ENCODE measurements at regions not wholly inside any gene's neighbourhood (a gene's known extent, or its start where the extent isn't known, plus 50 kb on each side); places are given as distances from the start of the nearest gene placed in this dataset.

DNA sequence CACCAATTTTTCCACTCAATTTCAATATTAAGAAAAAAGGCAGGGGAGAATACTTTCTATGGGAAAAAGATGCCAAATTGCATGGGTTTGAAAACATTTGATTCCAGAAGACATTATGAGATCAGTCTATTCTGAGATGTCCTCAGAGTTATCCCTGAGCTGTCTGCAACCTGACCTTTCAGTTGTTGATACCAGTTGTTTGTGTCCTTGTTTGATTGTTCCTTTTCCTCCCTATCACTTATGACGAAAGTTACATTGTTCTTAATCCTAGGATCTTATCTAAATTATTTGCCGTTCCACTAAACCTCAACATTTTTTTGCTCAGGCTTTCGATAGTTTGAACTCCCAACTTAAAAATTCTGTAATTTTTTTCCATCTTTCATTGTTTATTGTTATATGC, 336.3 kb upstream of the NOVA1 start:
- DNase-seq (ENCODE audit: low read depth in 4 of 6, low spot score in 6 of 6), result no peak
- H3K9me3 ChIP-seq (ENCODE audit: control insufficient read depth, insufficient read depth, low read length), result no peaks in the 10 kb centered on the region
- no peaks in the 10 kb centered on the region for H3K4me1 ChIP-seq (ENCODE audit: control insufficient read depth, insufficient read depth, low read length)
- no peak overlapping the region for H3K27ac ChIP-seq (ENCODE audit: low read depth, low read length)
- H3K4me3 ChIP-seq (ENCODE audit: low read depth, low read length), result no peak overlapping the region
- WGBS (ENCODE audit: insufficient coverage), result no CpG with 5 or more reads among the region's 3 CpGs
- no peaks in the 10 kb centered on the region for H3K36me3 ChIP-seq (ENCODE audit: control insufficient read depth, insufficient read depth, low read length)
- no peaks in the 10 kb centered on the region for H3K27me3 ChIP-seq (ENCODE audit: control insufficient read depth, insufficient read depth, low read length)

DNA sequence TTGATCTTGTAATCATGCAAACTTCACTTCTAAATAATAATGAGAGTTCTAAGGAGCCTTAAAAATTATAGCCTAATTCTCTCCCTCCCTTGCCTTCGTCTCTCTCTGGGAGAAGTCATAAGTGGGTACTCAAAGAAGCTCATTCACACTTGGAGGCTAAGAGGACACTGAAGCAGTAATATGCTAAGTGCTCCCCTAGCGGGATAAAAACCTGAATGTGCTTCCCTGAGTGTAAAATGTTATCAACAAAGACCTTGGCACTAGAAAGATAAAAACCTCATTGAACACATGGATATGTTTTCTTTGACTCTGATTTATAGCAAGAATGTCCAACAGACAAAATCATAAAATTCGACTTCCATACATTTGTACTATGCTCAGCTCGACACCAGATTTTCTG, 337.9 kb upstream of the NOVA1 start:
- peak in 1 of 6 donors; percentile 25 for DNase-seq (ENCODE audit: low read depth in 4 of 6, low spot score in 6 of 6)
- no peak overlapping the region for H3K4me3 ChIP-seq (ENCODE audit: low read depth, low read length)
- WGBS (ENCODE audit: insufficient coverage), result no CpG with 5 or more reads among the region's 4 CpGs
- H3K36me3 ChIP-seq (ENCODE audit: control insufficient read depth, insufficient read depth, low read length), result no peaks in the 10 kb centered on the region
- no peaks in the 10 kb centered on the region for H3K9me3 ChIP-seq (ENCODE audit: control insufficient read depth, insufficient read depth, low read length)
- no peaks in the 10 kb centered on the region for H3K27me3 ChIP-seq (ENCODE audit: control insufficient read depth, insufficient read depth, low read length)
- H3K27ac ChIP-seq (ENCODE audit: low read depth, low read length), result no peak overlapping the region
- no peaks in the 10 kb centered on the region for H3K4me1 ChIP-seq (ENCODE audit: control insufficient read depth, insufficient read depth, low read length)

DNA sequence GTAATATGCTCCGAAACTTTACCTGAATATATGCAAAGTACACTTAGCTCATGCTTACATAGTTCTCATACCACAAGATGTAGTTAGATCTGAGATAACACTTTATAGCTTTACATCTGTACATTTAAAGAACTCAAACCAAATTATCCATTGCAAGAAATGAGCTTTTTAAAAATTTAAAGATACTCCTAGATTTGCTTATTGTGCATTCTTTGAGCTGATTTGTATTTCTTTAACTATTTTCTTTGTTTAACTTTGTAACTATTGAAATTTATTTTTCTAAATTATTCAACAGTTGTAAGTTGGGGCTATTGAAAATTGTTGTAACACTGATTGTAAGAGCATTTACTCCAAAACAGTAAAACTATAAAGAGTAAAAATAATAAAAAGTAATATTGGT, 340.2 kb upstream of the NOVA1 start:
- DNase-seq (ENCODE audit: low read depth in 4 of 6, low spot score in 6 of 6), result no peak
- H3K9me3 ChIP-seq (ENCODE audit: control insufficient read depth, insufficient read depth, low read length), result no peaks in the 10 kb centered on the region
- no peak overlapping the region for H3K4me3 ChIP-seq (ENCODE audit: low read depth, low read length)
- H3K36me3 ChIP-seq (ENCODE audit: control insufficient read depth, insufficient read depth, low read length), result no peaks in the 10 kb centered on the region
- H3K27ac ChIP-seq (ENCODE audit: low read depth, low read length), result no peak overlapping the region
- WGBS (ENCODE audit: insufficient coverage), result no CpG with 5 or more reads among the region's 1 CpG
- H3K4me1 ChIP-seq (ENCODE audit: control insufficient read depth, insufficient read depth, low read length), result no peaks in the 10 kb centered on the region
- no peaks in the 10 kb centered on the region for H3K27me3 ChIP-seq (ENCODE audit: control insufficient read depth, insufficient read depth, low read length)

DNA sequence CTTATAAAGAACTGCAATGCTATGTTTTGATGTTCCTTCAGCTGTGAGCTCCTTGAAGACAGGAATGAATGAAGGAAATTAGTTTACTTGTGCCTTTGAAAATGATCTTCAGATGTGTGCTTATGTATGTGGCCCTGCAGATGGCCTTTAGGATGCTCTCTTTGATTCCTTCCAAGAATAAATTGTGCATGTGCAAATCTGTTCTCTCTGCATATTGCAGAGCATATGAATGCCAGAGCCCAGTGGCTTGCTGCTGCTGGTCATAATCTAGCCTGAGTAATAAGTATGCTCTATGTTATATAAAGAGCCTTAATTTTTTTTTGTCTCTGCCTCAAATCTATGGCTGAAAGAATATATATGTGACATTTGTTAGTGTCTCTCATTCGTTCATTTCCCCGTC, 341.9 kb upstream of the NOVA1 start:
- Histone ChIP-seq H3K9me3 (ENCODE audit: control insufficient read depth, insufficient read depth, low read length) (no peaks in the 10 kb centered on the region), H3K4me3 (ENCODE audit: low read depth, low read length) (no peak overlapping the region), H3K4me1 (ENCODE audit: control insufficient read depth, insufficient read depth, low read length) (no peaks in the 10 kb centered on the region), H3K27me3 (ENCODE audit: control insufficient read depth, insufficient read depth, low read length) (no peaks in the 10 kb centered on the region), H3K27ac (ENCODE audit: low read depth, low read length) (no peak overlapping the region), H3K36me3 (ENCODE audit: control insufficient read depth, insufficient read depth, low read length) (no peaks in the 10 kb centered on the region)
- WGBS (ENCODE audit: insufficient coverage), result no CpG with 5 or more reads among the region's 2 CpGs
- DNase-seq (ENCODE audit: low read depth in 4 of 6, low spot score in 6 of 6), result no peak

DNA sequence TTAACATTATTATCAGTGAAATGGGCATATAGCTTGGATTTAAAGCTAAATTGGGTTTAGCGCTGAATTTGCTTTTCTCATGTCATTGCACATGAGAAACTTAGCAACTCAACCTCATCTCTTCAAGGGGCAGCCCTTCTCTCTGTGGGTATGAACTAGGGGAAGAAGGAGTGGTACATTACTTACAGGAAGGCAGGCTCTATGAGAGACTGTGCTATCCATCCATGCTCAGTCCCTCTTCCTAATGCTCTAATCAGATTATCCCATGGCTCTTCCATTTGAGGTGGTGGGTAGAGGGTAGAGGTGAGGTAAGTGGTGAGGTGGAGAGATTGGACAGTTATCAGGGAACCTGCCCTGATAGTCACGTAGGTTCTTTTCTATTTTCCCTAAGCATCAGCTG, 343.7 kb upstream of the NOVA1 start:
- Histone ChIP-seq H3K4me3 (ENCODE audit: low read depth, low read length) (no peak overlapping the region), H3K36me3 (ENCODE audit: control insufficient read depth, insufficient read depth, low read length) (no peaks in the 10 kb centered on the region), H3K4me1 (ENCODE audit: control insufficient read depth, insufficient read depth, low read length) (no peaks in the 10 kb centered on the region), H3K9me3 (ENCODE audit: control insufficient read depth, insufficient read depth, low read length) (no peaks in the 10 kb centered on the region), H3K27me3 (ENCODE audit: control insufficient read depth, insufficient read depth, low read length) (no peaks in the 10 kb centered on the region), H3K27ac (ENCODE audit: low read depth, low read length) (no peak overlapping the region)
- 86% methylated on average over 1 of the region's 2 CpGs for WGBS (ENCODE audit: insufficient coverage)
- no peak for DNase-seq (ENCODE audit: low read depth in 4 of 6, low spot score in 6 of 6)

DNA sequence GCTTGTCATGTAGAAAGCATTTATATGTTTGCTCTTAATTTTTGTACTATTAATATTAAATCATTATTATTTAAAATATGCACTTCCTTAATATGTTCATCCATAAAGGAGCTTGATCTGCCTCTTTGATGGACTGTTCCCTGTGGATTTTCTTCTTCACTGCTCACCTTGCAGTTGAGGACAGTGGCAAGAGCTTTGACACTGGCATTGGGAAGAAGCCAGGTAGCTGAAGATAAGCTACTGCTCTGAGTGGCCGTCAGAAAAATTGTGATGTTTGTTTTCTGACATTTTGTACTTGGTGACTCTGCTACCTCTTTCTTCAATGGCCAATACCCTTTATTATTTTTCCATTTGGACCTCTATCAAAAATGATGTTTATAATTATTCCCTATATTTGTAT, 349.4 kb upstream of the NOVA1 start:
- WGBS (ENCODE audit: insufficient coverage), result no CpG with 5 or more reads among the region's 1 CpG
- Histone ChIP-seq H3K27ac (ENCODE audit: low read depth, low read length) (no peak overlapping the region), H3K4me3 (ENCODE audit: low read depth, low read length) (no peak overlapping the region), H3K4me1 (ENCODE audit: control insufficient read depth, insufficient read depth, low read length) (no peaks in the 10 kb centered on the region), H3K9me3 (ENCODE audit: control insufficient read depth, insufficient read depth, low read length) (peaks cover 2% of the 10 kb centered on the region), H3K27me3 (ENCODE audit: control insufficient read depth, insufficient read depth, low read length) (no peaks in the 10 kb centered on the region), H3K36me3 (ENCODE audit: control insufficient read depth, insufficient read depth, low read length) (no peaks in the 10 kb centered on the region)
- no peak for DNase-seq (ENCODE audit: low read depth in 4 of 6, low spot score in 6 of 6)

DNA sequence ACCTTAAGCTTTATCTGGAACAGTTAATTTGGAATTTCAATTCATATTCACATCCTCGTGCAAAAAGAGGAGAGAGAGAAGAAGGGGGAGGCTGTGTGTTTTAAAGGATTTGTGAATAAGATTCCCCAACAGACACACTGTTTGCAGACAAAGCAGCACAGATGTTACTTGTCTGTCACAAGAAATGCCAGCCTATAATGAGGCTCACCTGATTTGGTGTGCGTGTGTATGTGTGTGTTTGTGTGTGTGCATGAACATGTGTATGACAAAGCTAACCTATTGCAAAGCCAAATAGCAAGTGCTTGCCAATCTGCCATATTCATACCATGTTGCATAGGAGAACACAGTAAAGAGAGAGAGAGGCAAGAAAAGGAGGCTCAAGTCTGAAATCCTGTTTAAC, 361.6 kb upstream of the NOVA1 start:
- H3K4me3 ChIP-seq (ENCODE audit: low read depth, low read length), result no peak overlapping the region
- DNase-seq (ENCODE audit: low read depth in 4 of 6, low spot score in 6 of 6), result peak in 1 of 6 donors; percentile 67
- WGBS (ENCODE audit: insufficient coverage), result 80% methylated on average over 1 of the region's 2 CpGs
- H3K27ac ChIP-seq (ENCODE audit: low read depth, low read length), result no peak overlapping the region
- no peaks in the 10 kb centered on the region for H3K9me3 ChIP-seq (ENCODE audit: control insufficient read depth, insufficient read depth, low read length)
- H3K4me1 ChIP-seq (ENCODE audit: control insufficient read depth, insufficient read depth, low read length), result peaks cover 4% of the 10 kb centered on the region
- H3K27me3 ChIP-seq (ENCODE audit: control insufficient read depth, insufficient read depth, low read length), result no peaks in the 10 kb centered on the region
- H3K36me3 ChIP-seq (ENCODE audit: control insufficient read depth, insufficient read depth, low read length), result no peaks in the 10 kb centered on the region

DNA sequence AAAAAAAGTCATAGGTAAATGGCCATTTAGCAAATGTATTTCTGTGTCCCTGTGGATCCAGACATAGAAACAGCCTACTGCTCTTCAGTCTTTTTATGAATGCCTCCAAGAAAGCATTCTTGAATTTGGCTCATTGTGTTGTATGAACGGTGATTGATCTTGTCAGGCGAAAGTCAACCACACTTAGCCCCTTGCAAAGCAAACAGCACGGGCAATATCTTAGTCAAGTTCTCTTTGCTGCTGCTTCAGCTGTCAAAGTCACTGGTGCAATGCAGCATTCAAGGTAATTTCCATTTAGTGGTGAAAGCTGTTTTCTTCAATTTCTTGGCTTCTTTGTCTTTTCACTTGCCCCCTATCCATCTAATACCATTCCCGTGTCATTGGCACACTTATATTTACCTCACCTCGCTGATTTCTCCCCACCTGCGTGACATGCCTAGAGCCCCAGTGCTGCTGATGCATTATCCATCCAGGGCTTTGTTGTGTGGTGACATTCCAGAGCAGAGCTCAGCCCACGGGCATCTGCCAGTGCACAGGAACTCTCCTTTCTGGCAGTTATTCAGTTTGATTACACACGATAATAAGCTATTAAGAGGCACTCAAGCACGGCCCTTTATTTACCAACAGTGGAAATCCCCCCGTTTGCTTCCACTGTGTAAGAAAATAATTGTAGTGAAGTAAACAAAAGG, 362.3 kb upstream of the NOVA1 start:
- no peak overlapping the region for H3K4me3 ChIP-seq (ENCODE audit: low read depth, low read length)
- no peaks in the 10 kb centered on the region for H3K36me3 ChIP-seq (ENCODE audit: control insufficient read depth, insufficient read depth, low read length)
- H3K9me3 ChIP-seq (ENCODE audit: control insufficient read depth, insufficient read depth, low read length), result no peaks in the 10 kb centered on the region
- 33% methylated on average over 2 of the region's 10 CpGs for WGBS (ENCODE audit: insufficient coverage)
- peaks cover 4% of the 10 kb centered on the region for H3K4me1 ChIP-seq (ENCODE audit: control insufficient read depth, insufficient read depth, low read length)
- no peaks in the 10 kb centered on the region for H3K27me3 ChIP-seq (ENCODE audit: control insufficient read depth, insufficient read depth, low read length)
- DNase-seq (ENCODE audit: low read depth in 4 of 6, low spot score in 6 of 6), result peak in 1 of 6 donors; percentile 83
- no peak overlapping the region for H3K27ac ChIP-seq (ENCODE audit: low read depth, low read length)

DNA sequence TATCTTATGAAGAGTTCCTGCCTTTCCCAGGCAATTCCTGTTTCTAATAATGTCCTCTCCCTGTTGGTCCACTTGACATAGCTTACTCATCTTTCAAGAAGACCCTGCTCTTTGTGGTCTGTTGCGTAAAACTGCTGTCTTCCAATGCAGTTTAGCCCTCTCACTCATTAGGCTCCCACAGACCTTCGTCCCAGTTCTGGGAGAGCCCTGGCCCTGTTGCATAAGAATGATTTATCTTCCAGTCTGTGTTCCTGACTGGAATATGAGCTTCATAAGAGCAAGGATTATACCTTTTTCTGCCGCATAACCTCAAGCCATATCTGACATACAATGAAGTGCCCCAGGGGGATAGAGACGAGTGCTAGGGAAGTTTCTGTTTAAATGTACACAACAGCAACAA, 365.9 kb upstream of the NOVA1 start:
- no CpG with 5 or more reads among the region's 4 CpGs for WGBS (ENCODE audit: insufficient coverage)

DNA sequence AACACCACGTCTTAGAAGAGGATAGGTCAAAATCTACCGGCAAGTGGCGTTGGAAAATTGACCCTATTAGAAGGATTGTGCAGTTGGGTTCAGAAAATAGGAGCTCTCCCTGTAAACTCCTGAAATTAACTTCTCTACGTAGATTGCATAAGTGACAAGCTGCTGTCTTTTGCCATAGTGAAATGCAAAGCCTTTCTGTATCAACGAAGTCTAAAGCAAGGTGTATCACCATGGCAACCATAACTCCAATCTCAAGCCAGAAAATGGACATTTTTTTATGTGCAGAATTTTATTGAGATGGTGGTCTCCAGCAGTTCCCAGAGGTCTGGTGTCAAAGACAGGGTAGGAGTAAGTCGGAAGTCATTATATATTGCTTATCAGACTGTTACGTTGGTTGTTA, 367.7 kb upstream of the NOVA1 start:
- H3K4me3 ChIP-seq (ENCODE audit: low read depth, low read length), result no peak overlapping the region
- WGBS (ENCODE audit: insufficient coverage), result 58% methylated on average over 2 of the region's 7 CpGs
- no peaks in the 10 kb centered on the region for H3K9me3 ChIP-seq (ENCODE audit: control insufficient read depth, insufficient read depth, low read length)
- H3K4me1 ChIP-seq (ENCODE audit: control insufficient read depth, insufficient read depth, low read length), result no peaks in the 10 kb centered on the region
- H3K27ac ChIP-seq (ENCODE audit: low read depth, low read length), result no peak overlapping the region
- H3K27me3 ChIP-seq (ENCODE audit: control insufficient read depth, insufficient read depth, low read length), result no peaks in the 10 kb centered on the region
- H3K36me3 ChIP-seq (ENCODE audit: control insufficient read depth, insufficient read depth, low read length), result no peaks in the 10 kb centered on the region
- peak in 2 of 6 donors; percentile 12 to 69 for DNase-seq (ENCODE audit: low read depth in 4 of 6, low spot score in 6 of 6)

More for the DNA sequence above, 365.9 kb upstream of the NOVA1 start:
- Histone ChIP-seq H3K9me3 (ENCODE audit: control insufficient read depth, insufficient read depth, low read length) (no peaks in the 10 kb centered on the region), H3K27me3 (ENCODE audit: control insufficient read depth, insufficient read depth, low read length) (no peaks in the 10 kb centered on the region), H3K4me3 (ENCODE audit: low read depth, low read length) (no peak overlapping the region), H3K4me1 (ENCODE audit: control insufficient read depth, insufficient read depth, low read length) (peaks cover 4% of the 10 kb centered on the region), H3K36me3 (ENCODE audit: control insufficient read depth, insufficient read depth, low read length) (no peaks in the 10 kb centered on the region), H3K27ac (ENCODE audit: low read depth, low read length) (no peak overlapping the region)
- no peak for DNase-seq (ENCODE audit: low read depth in 4 of 6, low spot score in 6 of 6)

Data from spinal cord (tissue), 9 donors.